ENCODE measurements at regions not wholly inside any gene's neighbourhood (a gene's known extent, or its start where the extent isn't known, plus 50 kb on each side); places are given as distances from the start of the nearest gene placed in this dataset.
"Not testable (repeated sequence)": the region's sequence is repeated elsewhere in the genome, so short reads cannot be mapped to it uniquely, and the experiment has no call there.

DNA sequence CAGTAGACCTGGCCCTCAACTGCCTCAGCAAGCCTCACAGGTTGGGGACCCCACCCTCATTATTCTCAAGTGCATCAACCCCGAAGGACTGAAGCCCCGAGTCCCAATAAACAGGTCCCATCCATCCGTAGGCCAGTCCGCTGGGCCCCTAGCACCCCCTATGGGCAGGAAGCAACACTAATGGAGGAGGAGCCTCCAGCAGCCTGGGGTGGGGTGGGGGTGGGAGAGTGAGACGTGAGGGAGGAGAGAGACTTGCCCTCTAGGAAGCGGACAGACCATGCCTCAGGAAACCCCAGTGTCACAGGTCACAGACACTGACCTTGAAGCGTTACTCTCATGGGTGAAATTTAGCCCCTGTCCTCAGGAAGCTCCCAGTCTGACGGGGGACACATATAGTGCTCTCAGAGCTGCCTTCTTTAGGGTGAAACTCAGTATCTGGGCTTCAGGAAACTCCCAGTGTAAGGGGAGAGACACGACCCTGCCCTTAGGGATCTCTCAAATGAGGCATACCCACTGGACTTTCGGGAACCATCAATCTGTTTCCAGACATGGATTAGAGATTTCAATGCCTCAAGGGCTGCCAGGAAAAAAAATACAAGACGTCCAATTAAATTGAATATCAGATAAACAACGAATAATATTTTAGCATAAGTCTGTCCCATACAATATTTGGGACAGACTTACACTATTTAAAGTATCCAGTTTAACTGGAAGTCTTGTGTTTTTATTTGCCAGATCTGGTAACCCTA lies 125.8 kb downstream of the MRPL14 start:
- peak in 2 of 56 donors; percentile 10 to 31 for DNase-seq

GRCh38 chr6:44000164-44000842 lies 126.9 kb downstream of the MRPL14 start:
- DNase-seq, result peak in 1 of 56 donors; percentile 4

GRCh38 chr6:43999628-44000027 lies 127.6 kb downstream of the MRPL14 start:
- no peak for DNase-seq

- DNase-seq, result not testable (repeated sequence)
Observed at GRCh38 chr6:43998592-43999243, 128.5 kb downstream of the MRPL14 start.

GRCh38 chr6:43997990-43998585 lies 129.2 kb downstream of the MRPL14 start:
- DNase-seq, result not testable (repeated sequence)

GRCh38 chr6:43997345-43997677 lies 129.9 kb downstream of the MRPL14 start:
- no peak for DNase-seq

DNA sequence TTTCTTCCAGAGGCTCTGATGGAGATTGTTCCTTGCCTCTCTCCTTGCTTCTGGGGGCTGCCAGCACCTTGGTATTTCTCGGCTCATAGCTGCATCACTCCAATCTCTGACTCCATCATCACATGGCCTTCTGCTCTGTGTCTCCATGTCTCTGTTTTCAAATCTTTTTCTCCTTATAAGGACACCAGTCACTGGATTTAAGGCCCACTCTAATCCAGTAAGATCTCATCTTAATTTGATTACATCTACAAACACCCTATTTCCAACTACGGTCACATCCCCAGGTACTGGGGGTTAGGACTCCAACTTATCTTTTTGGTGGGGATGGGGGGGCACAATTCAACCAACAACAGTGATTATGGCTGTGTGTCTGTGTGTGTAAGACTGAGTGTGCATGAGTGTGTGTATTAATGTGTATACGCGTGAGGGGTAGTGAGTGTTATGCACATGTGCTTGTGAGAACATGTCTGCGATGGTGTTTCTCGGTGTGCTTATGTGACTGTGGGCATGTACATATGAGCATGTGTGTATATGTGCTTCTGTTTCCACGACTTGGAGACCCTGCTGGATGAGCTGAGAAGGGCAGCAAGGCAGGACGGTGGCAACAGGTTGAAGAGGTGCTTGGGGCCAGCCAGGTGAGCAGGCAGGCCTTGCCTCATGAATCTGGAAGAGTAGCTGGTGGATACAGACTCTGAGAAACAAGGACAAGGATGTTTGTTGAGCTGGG lies 130.5 kb downstream of the MRPL14 start:
- no peak for DNase-seq

DNA sequence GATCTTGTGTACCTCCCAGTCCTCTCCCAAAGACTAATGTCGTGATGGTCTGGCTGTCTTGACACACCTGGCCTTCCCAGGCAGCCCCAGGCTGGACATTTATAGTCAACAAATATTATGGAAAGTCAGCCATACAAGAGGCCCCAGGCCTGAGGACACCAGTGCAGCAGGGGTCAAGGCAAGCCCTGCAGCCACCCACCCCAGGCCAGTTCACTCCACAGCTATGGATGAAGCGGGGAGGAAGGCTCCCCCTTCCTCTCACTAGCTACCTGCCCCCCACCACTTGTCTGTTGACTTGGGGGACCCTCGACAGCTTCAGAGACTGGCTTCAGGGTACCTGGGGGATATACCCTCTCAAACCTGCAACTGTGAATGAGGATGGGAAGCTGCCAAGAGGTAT lies 132.1 kb downstream of the MRPL14 start:
- no peak for DNase-seq

GRCh38 chr6:43993881-43994523 lies 133.2 kb downstream of the MRPL14 start:
- peak in 1 of 56 donors; percentile 29 for DNase-seq

- DNase-seq, result no peak
Observed at GRCh38 chr6:43992783-43993644, 134.2 kb downstream of the MRPL14 start.

- no peak for DNase-seq
Observed at GRCh38 chr6:43992126-43992663, 135.1 kb downstream of the MRPL14 start.

DNA sequence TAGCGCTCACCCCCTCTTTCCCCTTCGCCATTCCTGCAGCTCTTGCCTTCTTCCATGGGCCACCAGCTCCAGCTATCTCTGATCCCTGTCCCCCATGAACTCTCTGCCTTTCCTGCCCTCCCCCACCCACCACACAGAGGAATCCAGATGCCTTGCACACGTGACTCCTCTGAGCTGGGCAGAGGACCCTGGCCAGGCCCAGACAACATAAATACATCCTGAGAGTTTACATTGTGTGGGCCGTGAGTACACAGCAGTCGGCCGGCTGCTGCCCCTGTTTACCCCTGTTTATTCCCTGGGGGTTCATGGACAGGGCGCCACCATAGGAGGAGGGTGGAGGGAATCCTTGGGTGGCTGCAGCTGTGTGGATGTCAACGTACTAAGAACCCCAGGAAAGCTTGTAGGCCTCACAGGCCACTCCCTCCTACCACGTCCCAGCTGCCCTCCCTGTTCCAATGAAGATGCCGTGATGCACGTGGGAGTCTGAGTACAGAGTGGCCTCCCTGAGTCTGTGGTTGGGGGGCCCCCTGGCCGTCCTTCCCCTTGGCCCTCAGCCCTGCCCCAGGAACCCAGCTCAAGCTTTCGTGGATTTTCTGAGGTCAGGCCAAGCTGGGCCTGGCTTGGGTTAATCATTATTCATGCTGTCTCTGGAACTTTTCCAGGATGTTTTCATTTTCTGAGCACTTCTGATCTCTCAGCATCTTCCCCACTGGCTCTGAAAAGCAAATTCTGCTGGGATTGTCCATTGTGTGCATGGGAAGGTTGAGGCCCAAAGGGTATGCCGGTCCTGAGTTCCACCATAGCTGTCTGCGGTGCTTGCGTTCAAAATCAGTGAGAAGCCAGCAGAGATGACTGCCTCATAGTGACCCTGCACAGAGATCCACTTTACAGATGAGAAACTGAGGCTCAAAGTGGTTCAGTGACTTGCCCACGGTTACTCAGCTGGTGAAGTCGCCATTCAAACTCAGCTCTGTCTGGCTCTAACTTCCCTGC lies 136.3 kb downstream of the MRPL14 start:
- DNase-seq, result no peak

DNA sequence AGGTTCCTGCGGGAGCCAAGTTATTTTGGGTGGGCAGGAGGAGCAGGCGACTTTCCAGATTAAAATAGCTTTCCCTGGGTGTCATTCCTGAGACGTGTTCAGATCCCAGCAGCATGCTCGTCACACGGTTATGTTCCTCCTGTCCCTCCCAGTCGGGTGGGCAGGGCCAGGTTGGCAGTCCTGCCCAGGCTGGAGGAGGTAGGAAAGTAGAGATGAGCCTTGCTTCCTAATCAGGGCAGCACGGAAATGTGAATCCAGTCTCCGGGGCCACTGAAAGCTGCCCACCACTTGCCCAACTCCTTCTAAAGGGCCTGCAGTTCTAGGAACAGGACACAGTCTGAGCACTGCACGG lies 137.0 kb downstream of the MRPL14 start:
- peak in 5 of 56 donors; percentile 8 to 23 (median 19) for DNase-seq

GRCh38 chr6:43989581-43990146 lies 137.6 kb downstream of the MRPL14 start:
- no peak for DNase-seq

GRCh38 chr6:43988801-43989200 lies 138.5 kb downstream of the MRPL14 start:
- DNase-seq, result no peak

DNA sequence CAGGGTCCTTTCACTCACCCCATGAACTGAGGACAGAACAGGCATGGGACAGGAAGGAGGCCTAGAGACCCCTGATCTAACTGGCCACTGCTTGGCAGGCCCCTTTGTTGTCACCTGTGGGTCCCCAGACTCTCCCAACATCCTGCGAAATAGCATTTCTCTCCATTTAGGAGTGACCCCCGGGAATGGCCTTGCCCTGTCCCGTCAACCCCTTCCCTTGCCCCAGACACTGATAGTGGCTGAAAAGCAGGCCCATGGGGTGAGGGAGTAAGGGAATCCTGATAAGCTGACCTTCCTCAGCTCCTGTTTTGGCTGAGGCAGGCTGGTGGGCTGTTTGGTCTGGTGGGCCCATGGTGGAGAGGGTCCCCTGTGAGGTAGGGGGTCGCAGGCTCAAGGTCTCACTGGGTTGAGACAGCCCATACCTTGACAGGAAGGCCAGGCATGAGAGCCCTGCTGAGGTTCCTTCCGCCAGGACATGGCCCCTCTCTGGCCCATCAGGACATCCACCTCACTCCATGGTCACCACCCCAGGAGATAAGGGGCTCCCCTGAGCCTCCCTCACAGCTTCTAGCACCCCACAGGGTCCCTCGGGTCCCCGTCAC lies 139.3 kb downstream of the MRPL14 start:
- DNase-seq, result no peak

DNA sequence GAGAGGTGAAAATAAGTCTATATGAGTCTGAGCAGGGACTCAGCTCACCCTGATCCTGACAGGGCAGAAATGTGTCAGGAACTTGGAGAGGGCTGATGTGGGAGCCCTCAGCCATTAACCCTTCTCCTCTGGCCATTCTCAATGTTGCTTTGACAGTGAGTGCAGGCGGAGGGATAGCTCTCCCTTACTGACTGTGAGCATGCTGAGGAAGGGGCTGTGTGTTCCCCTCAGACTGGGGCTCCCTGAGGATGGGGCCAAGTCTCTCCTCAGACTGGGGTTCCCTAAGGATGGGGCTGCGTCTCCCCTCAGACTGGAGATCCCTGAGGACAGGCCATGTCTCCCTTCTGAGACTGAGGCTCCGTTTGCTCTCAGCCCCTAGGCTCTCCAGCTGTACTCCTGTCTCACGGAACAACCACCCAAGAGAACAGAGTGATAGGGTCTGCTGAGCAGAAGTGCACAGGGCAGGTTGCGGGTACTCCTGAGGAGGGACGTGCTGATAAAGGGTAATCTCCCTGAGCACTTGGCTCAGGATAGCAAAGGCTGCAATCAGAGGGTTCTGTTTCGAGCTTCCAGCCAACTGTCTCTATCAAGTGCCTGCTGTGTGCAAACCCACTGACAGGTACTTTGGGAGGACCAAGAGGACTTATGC lies 141.0 kb downstream of the MRPL14 start:
- no peak for DNase-seq
